Stimulated activated CD4-positive, alpha-beta T cell treated with anti-CD3 and anti-CD28 coated beads, Interleukin-12 subunit alpha, Interleukin-12 subunit beta, amount 100 ng/mL, for 48 hours (primary cell): ENCODE measurements at regions not wholly inside any gene's neighbourhood (a gene's known extent, or its start where the extent isn't known, plus 50 kb on each side); places are given as distances from the start of the nearest gene placed in this dataset.
"Not testable (repeated sequence)": the region's sequence is repeated elsewhere in the genome, so short reads cannot be mapped to it uniquely, and the experiment has no call there.

ENCODE experiments used
- DNase-seq, 3 donors: peaks; one replicate each; pipeline ENCODE4 v3.0.0-alpha.2; 2020; ENCODE audit warnings: low read depth in 2 of 3, low spot score in 1 of 3

DNA sequence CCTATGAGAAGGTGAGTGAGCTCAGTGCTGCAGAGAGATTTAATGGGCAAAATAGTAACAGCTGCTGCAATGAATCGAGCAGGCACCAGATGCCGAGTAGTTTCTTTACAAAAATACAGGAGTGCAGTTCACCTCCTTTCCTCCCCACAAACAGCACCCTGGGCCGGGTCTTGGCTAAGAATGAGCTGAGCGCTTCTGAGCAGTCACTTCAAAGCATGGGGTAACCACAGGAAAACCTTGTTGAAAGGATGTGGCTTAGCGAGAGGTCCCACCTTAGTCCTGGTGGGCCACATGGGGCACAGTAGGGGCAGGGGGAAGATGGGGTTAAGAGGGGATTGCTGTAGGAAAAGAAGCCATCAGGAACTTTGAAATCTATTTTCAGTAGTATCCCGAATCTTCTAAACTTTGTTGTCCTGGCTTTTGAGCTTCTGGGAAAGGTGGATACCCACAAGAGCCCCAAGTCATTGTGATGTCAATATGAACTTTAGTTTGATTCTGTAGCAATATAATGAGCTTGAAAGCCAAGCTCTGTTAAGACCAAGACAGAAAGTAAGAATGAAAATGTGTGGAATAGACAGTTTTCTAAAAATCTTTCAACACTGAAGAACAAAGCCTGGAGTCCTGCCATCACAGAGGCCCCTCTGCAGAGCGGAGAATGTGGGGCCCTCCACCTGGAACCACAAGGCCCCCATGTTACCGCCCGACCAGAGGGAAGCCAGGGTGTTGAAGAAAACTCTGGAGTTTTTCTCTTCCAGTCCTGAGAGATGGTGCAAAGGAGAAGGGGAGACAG, 101.0 kb upstream of the ZNF236 start:
- peak; percentile 13 to 29 (median 24) for DNase-seq

DNA sequence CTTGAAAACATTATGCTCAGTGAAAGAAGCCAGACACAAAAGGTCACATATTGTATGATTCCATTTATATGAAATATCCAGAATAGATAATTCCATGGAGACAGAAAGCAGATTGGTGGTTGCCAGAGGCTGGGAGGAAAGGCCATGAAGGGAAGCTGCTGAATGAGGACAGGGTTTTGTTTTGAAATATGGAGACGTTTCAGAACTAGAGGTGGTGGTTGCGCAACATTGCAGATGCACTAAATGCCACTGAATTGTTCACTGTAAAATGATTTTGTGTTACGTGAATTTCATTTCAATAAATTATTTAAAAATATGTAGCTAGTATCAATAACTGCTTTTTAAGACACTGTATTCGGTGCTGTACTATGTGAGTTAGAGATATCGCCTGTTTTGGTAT, 101.7 kb upstream of the ZNF236 start:
- DNase-seq = no peak

DNA sequence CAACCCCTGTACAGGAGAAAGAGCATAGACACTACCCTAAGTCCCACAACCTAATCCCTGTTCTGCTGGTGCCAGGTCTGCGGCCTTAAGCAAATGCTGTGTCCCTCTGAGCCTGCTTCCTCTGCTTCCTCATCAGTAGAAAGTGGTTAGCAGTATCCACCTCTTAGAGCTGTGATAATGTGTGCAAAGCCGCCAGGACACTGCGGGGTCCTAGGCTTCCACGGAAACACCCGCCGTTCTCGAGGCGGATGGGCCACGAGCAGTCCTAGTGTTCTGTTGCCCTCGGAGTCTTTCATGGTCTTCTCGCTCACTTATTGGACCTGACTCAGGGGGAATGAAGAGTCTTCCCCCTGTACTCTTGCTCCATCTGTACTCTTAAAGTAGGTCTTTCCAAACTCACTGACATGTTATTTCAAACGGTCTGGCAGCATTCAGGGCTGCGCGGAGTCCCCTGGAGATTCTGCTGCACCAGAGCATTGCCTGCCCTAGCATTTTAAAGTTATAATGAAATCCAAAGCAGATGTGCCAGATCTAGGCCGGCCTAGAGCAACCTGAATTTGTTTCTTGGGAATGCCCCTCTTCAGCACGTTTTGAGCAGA, 107.2 kb upstream of the ZNF236 start:
- DNase-seq = no peak

DNA sequence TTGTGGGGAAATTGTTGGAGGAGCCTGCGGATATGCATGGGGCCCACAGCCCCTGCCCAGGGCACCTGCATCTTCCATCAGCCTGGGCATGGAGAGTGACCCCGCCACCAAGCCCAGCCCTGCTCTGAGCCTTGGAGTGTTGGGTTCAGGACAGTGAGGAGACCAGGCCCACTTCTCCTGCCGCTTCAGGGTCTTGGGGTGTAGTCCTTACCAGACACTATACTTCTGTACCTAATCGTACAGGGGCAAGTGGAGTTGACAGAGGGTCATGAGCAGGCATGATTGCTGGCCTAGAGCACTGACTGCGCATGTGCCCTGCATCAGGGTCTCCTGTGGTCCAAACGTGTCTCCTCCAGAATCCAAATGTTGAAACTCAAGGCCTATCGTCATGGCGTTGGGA, 108.9 kb upstream of the ZNF236 start:
- no peak for DNase-seq

DNA sequence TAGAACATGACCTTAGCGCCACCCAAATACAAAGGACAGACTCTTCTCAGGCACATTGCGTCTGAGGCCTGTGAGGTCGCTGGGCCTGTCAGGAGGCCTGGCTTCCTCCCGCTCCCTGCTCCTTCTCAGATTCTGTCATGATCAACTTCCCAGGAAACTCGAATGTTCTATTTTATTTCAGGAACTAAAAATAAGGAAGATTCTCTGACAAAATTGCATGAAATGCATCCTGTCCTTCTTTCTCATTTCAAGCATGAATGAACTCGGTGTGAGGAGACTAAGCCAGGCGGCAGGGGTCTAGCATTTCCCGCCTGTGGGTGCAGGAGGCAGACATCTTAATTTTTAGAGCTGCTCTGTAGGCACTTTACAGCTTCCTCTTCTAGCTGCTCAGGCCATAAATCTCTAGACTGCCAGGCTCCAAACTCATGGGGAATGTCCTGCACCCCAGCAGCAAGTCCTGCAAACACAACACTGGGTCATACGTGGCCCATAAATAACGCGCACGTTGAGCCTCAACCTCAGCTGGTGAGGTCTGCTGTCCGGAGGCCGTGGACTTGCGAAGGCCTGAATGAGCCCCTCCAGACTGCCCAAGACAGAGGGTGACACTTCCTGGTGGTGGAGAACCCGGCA, 109.7 kb upstream of the ZNF236 start:
- DNase-seq = no peak

DNA sequence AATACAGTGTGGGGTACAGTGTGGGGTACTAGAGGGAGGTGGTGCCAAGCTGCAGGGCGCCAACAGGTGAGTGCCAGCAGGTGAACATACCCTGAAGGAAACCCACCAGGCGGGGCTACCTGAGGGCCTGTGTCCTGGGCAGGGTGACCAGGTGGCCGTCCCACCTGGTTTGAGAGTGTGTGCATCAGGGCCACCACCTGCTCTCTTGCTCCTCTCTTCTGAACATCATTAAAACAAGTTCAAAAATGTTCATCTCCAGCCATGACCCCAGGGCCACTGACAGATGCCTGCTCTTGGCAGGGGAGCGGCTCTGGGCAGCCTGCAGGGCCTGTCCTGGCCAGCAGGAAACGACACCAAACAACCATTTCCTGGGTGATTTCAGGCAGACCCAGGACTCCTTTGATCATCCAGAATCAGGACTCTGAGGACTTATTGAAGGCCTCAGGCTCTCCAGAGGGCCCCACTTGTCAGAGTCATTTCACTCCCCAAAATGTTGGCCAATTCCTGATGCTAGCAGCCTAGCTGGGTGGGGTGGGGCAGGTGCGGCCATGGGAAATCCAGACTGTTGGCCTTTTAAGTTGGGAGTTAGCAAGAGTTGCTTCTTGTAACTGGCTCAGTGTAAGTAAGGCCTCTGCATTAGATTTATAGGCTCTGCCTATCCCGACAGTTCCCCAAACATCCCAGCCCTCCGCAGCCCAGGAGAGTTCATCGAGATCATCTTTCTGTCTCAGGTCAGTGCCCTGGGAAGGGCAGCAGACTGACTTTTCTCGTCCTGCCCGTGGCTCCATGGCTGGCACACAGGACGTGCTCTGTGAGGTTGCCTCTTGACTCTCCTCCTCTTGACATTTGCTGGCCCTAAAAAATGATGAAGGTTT, 111.5 kb upstream of the ZNF236 start:
- no peak for DNase-seq

DNA sequence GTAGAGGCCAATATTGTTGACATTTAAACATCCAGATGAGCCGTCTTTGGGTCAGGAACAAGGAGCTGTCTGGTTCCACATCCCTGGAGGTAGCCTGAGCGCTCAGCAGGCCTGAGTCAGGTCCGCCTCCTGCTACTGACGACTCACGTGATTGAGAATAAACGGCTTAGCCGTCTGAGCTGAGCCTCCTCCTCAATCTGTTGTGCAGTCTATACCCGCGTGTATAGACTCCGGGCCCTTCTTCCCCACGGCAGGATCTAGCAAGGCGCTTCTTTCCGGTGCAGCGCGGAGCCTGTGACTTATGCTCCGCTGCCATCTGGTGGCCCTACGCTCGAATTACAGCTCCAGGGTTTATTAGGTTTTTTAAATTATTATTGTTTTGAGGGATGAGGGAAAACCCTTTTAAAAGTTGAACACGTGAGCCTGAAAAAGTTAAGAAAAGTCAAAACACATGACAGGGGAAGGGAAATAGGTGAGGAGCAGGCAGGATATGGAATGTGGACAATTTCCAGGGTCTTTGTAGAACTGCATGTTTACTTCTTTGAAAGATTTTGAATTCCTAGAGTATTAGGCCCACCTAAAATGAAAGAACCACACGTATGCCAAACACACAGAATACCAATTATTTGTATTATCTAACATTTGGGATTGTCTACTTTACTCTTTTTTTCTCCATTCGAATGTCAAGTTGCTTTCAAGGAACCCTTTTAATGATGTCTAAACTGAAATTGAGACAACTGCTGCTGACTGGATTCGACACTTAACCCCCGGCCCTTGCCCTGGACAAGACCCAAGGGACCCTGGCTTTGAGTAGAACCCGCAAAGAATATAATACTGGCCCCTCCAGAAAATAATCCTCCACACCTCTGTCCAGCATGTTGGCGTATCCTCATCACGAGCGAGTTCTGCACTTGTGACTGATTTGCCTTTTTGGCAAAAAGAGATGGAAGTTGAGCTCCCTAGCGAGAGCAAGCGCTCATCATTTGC, 112.4 kb upstream of the ZNF236 start:
- peak; percentile 33 to 45 (median 34) for DNase-seq

DNA sequence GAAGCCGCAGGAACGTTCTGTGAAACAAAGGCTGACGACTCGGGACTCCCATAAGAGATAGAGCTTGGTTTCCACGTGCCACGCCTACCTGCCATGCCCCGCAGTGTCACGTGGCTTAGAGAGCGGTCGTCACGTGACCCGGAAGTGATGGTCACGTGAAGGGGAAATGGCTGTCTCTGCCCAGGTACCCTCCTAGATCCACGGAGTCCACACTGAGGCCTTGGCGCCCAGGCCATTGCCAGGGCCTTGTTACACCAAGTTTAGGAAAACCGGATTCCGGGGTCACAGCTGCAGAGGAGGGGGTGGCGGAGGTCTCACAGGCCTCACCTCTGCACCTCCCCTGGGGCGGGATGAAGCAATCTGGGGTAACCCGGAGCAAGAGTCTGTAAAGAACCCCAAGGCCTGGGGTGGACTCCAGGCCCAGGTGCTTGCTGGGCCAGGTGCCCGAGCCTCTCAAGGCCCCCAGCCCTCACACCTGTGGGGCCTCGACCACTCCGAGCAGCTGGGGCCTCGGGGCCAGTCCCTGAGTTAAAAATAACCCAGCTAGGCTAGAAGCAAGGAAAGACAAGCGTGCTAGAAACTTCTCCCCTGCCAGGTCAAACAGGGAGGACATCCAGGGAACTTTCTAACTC, 113.5 kb upstream of the ZNF236 start:
- DNase-seq = no peak

DNA sequence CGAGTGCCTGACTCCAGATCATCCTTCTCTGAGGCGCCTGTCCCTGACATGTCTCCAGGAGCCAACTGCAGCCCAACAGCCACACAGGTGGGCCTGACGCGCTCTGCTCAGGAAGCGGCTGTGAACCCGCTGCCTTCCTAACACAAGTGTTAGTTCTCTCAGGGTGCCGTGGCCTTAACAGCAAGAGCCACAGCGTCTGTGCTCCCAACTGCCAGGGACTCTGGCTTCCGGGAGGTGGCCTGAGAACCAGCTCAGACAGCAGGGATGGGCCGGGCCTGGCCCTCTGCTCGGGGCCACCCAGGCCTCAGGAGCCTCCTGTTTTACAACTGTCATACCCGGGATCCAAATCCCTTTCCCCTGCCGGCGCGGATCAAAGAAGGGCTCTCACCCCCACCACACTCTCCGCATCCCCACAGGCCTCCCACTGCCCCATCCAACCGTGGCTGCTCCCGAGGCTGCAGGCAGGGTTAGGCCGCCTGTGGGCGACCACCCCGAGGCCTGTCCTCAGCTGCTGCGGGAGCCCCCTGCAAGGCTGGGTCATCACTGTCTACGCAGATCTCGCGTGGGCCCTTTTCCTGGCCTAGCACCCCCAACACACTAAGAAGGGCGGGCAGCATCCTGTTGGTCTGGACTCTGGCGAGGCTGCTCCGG, 114.2 kb upstream of the ZNF236 start:
- no peak for DNase-seq

DNA sequence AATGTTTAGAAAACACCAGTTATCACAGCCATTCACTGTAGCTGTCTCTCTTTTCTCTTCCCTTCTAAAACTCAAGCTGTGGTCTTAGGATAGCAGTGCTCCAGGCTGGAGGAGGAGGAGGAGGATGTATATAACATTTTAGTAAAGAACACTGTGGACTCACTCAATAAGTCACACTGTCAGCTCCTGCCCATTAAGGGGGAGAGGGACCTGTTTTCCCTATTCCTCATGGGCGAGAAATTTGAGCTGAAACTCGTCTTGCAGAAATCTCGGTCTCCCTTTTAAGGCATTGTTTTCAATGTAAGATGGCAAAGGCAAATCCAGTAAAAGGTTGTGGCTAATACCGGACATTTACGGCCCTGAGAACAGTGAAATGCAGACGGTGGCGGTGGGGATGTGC, 114.8 kb upstream of the ZNF236 start:
- DNase-seq = no peak

DNA sequence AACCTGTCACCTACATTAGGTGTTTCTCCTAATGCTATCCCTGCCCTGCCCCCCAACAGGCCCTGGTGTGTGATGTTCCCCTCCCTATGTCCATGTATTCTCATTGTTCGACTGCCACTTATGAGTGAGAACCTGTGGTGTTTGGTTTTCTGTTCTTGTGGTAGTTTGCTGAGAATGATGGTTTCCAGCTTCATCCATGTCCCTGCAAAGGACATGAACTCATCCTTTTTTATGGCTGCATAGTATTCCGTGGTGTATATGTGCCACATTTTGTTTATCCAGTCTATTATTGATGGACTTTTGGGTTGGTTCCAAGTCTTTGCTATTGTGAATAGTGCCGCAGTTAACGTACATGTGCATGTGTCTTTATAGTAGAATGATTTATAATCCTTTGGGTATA, 117.8 kb upstream of the ZNF236 start:
- DNase-seq = not testable (repeated sequence)

DNA sequence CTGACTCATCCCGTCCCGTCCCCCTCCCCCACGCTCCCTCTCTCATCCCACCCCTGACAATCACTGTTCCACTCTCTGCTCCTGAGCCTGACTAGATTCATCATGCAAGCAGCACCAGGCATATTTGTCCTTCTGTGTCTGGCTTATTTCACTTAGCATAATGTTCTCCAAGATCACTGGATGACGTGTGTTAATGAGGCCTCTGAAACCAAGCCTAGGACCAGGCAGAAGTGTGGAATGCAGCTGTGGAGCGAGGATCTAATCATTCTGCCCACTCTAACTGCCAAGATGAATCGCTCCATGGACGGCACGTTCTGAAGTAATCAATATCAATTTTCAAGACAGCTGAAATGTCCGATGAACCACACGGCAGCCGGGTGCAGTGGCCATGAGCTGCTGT, 122.4 kb upstream of the ZNF236 start:
- no peak for DNase-seq

DNA sequence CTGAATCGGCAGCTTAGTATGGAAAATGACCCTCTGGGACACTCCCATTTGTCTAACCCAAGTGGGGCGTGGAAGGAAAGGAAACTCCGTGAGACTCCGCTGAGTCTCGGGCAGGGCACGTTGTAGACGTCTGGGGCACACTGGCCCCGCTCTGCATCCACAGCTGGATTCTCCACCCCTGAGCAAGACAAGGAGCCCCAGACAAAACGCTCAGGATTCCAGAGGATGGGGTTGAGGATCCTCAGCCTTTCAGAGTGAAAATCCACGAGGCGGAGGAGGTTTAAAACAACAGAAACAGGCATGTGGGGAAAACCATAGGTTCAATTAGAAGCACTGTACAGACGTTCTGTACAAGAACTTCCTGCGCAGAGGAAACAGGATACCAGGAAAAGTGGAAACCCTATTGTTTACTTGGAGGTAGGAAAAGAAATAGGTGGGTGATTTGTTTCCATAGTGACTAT, 124.9 kb upstream of the ZNF236 start:
- no peak for DNase-seq

DNA sequence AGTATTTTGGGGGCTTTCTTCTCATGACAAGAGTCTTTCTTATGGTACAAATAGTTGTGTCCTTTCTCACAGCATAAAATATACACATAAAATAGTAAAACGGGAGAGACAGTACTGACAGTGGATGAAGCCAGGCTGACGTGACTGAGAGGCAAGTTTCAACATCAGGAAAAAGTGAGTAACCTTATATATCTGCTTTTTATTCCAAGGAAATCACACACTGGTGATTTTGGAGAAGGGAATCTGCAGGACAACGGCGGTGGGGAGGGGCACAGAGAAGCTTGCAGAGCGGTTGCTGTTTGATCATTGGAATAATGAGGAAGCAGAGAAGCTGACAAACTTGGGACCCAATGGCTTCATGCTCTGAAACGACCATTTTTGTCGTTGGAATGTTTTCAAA, 130.6 kb upstream of the ZNF236 start:
- no peak for DNase-seq

DNA sequence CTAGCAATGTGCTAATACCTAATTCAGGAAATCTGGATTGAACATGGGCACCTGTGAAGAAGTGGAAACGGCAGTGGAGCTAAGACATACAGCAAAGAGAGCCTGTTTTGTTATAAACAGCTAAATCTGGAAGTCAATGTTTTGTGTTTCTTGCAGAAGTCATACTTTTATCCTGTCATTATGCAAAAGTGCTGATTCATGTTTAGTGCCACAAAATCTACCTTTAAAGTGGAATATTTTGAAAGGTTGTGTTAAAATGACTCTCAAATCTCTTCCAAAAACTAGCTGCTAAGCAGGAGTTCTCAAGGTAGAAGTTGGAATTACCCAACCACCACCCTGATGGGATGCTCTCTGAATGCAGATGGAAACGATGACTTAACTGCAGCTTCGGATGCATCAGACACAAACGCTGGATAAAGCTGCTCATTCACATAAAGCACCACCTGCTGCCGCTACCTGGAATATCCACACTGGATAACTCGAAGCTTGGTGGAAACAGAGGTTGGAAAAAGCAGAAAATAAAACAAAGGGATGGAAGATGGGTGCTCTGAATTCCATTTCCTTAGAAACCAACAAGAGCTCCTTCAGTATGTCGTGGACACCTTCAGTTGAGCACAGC, 132.6 kb upstream of the ZNF236 start:
- DNase-seq = no peak

DNA sequence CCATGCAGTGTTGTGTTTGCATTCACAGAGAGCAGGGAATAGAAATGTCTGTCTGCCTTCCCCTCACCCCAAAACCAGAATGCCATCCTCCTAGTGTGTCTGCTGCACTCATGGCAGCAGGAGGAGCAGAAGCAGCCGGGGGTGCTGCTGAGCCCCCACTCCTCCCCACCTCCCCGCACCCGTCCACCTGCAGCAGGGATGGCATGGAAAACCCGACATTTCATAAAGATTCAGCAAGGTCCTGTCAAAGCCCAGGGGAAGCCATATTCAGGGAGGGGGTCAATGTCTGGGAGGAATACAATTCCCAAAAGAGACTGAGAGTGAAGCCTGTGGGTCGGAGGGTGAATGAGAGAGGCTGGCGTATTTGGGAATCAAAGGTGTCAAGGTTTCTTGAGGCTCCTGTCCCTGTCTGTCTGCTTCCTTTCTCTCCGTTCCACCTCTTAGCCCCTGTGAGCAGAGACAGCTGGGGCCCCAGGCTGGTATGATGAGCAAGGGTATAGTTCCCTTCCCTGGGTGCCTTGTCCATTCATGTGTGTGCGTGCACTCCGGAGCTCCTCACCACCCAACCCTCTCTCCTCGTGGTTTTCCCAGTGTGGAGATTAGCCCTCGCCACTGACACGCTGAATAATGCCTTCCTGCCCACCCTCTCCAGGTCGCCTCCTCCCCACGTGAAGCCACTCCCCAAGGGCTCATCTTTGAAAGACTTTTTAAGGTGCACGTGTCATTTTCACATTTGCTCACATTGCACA, 133.5 kb upstream of the ZNF236 start:
- DNase-seq = no peak

DNA sequence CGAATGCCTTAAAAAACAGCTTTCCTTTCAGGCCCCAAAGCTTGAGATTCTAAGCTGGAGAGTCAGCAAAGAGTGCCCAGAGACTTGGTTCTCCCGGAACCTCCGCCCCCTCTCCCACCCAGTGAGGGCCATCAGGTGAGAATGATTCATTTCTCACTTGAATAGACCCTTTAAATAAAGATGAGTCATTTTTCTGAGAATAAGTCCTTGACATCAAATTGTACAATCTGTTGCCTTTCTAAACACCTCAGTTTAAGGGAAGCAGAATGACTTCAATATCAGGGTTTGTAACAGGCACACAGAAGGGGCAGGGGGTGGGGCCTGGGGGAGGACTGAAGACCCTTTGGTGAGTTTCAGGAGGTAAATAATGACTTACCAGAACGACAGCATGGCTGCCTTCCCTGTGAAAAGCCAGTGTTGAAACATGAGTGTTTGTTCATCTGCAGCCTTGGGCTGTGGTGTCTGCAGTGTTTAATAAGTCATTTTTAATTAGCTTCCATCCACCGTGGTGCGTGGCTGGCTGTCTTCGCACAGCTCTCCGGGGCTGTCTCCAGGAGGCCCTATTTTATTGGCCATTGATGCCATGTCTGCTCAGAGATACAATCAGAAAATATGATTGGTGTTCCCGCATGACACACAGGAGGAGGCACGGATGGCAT, 134.9 kb upstream of the ZNF236 start:
- DNase-seq = peak in 1 of 3 donors; percentile 15
